ENCODE measurements at regions not wholly inside any gene's neighbourhood (a gene's known extent, or its start where the extent isn't known, plus 50 kb on each side); places are given as distances from the start of the nearest gene placed in this dataset.

GRCh38 chr6:120534954-120535353 is 799.3 kb downstream of the TBC1D32 start:
- no peak for FAIRE-seq
- no peaks in the 10 kb centered on the region for H3K4me1 ChIP-seq (ENCODE audit: control insufficient read depth in 2 of 3, insufficient read depth in 2 of 3, low read depth in 1 of 3, low read length in 3 of 3)
- no peak for TF ChIP-seq CTCF (IDR thresholded peaks at IDR 0.05; ENCODE audit: borderline replicate concordance, extremely low read depth, insufficient read depth)
- H3K4me3 ChIP-seq (ENCODE audit: low read length in 3 of 3), result no peak overlapping the region
- H3K36me3 ChIP-seq (ENCODE audit: control insufficient read depth in 2 of 3, insufficient read depth in 3 of 3, low read length in 3 of 3), result no peaks in the 10 kb centered on the region
- no peak overlapping the region for H3K27ac ChIP-seq (ENCODE audit: low read depth in 2 of 2, low read length in 2 of 2)
- intact Hi-C loops (cut with DNase I), result no loop called here
- peaks cover 0 to 2% (median 0%) of the 10 kb centered on the region in 3 donors for H3K9me3 ChIP-seq (ENCODE audit: control insufficient read depth in 2 of 3, insufficient read depth in 1 of 3, low read length in 3 of 3)
- no peak overlapping the region for H3K9ac ChIP-seq (ENCODE audit: low read length in 3 of 3)
- DNase-seq, result no peak
- no peaks in the 10 kb centered on the region for H3K27me3 ChIP-seq (ENCODE audit: control insufficient read depth, insufficient read depth, low read length)

GRCh38 chr6:120526576-120526975 is 807.7 kb downstream of the TBC1D32 start:
- H3K4me1 ChIP-seq (ENCODE audit: control insufficient read depth in 2 of 3, insufficient read depth in 2 of 3, low read depth in 1 of 3, low read length in 3 of 3), result no peaks in the 10 kb centered on the region
- intact Hi-C loops (cut with DNase I), result no loop called here
- H3K9me3 ChIP-seq (ENCODE audit: control insufficient read depth in 2 of 3, insufficient read depth in 1 of 3, low read length in 3 of 3), result no peaks in the 10 kb centered on the region
- H3K27ac ChIP-seq (ENCODE audit: low read depth in 2 of 2, low read length in 2 of 2), result no peak overlapping the region
- DNase-seq, result no peak
- FAIRE-seq, result no peak
- no peak overlapping the region for H3K4me3 ChIP-seq (ENCODE audit: low read length in 3 of 3)
- H3K27me3 ChIP-seq (ENCODE audit: control insufficient read depth, insufficient read depth, low read length), result no peaks in the 10 kb centered on the region
- no peak for TF ChIP-seq CTCF (IDR thresholded peaks at IDR 0.05; ENCODE audit: borderline replicate concordance, extremely low read depth, insufficient read depth)
- H3K36me3 ChIP-seq (ENCODE audit: control insufficient read depth in 2 of 3, insufficient read depth in 3 of 3, low read length in 3 of 3), result no peaks in the 10 kb centered on the region
- H3K9ac ChIP-seq (ENCODE audit: low read length in 3 of 3), result no peak overlapping the region

GRCh38 chr6:120514544-120514943 is 819.7 kb downstream of the TBC1D32 start:
- H3K27me3 ChIP-seq (ENCODE audit: control insufficient read depth, insufficient read depth, low read length), result no peaks in the 10 kb centered on the region
- no peaks in the 10 kb centered on the region for H3K4me1 ChIP-seq (ENCODE audit: control insufficient read depth in 2 of 3, insufficient read depth in 2 of 3, low read depth in 1 of 3, low read length in 3 of 3)
- H3K4me3 ChIP-seq (ENCODE audit: low read length in 3 of 3), result no peak overlapping the region
- H3K9ac ChIP-seq (ENCODE audit: low read length in 3 of 3), result no peak overlapping the region
- intact Hi-C loops (cut with DNase I), result no loop called here
- no peak overlapping the region for H3K27ac ChIP-seq (ENCODE audit: low read depth in 2 of 2, low read length in 2 of 2)
- no peak for DNase-seq
- no peak for TF ChIP-seq CTCF (IDR thresholded peaks at IDR 0.05; ENCODE audit: borderline replicate concordance, extremely low read depth, insufficient read depth)
- FAIRE-seq, result no peak
- peaks cover 0 to 4% (median 0%) of the 10 kb centered on the region in 3 donors for H3K9me3 ChIP-seq (ENCODE audit: control insufficient read depth in 2 of 3, insufficient read depth in 1 of 3, low read length in 3 of 3)
- no peaks in the 10 kb centered on the region for H3K36me3 ChIP-seq (ENCODE audit: control insufficient read depth in 2 of 3, insufficient read depth in 3 of 3, low read length in 3 of 3)

GRCh38 chr6:120511712-120512111 is 822.6 kb downstream of the TBC1D32 start:
- no peaks in the 10 kb centered on the region for H3K27me3 ChIP-seq (ENCODE audit: control insufficient read depth, insufficient read depth, low read length)
- no peaks in the 10 kb centered on the region for H3K36me3 ChIP-seq (ENCODE audit: control insufficient read depth in 2 of 3, insufficient read depth in 3 of 3, low read length in 3 of 3)
- H3K27ac ChIP-seq (ENCODE audit: low read depth in 2 of 2, low read length in 2 of 2), result no peak overlapping the region
- no peak overlapping the region for H3K4me3 ChIP-seq (ENCODE audit: low read length in 3 of 3)
- TF ChIP-seq CTCF (IDR thresholded peaks at IDR 0.05; ENCODE audit: borderline replicate concordance, extremely low read depth, insufficient read depth), result no peak
- peaks cover 0 to 4% (median 0%) of the 10 kb centered on the region in 3 donors for H3K9me3 ChIP-seq (ENCODE audit: control insufficient read depth in 2 of 3, insufficient read depth in 1 of 3, low read length in 3 of 3)
- no peaks in the 10 kb centered on the region for H3K4me1 ChIP-seq (ENCODE audit: control insufficient read depth in 2 of 3, insufficient read depth in 2 of 3, low read depth in 1 of 3, low read length in 3 of 3)
- FAIRE-seq, result no peak
- no peak for DNase-seq
- intact Hi-C loops (cut with DNase I), result no loop called here
- H3K9ac ChIP-seq (ENCODE audit: low read length in 3 of 3), result no peak overlapping the region

Data from kidney (tissue), 13 donors.